SK-N-DZ (cell line): ENCODE measurements at regions not wholly inside any gene's neighbourhood (a gene's known extent, or its start where the extent isn't known, plus 50 kb on each side); places are given as distances from the start of the nearest gene placed in this dataset.

ENCODE experiments used
- DNase-seq: peaks from one replicate; pipeline ENCODE4 v3.0.0-alpha.2; 2015; ENCODE audit warnings: low spot score

- DNase-seq, result no peak
These were observed 234.7 kb upstream of the E2F7 start for GRCh38 chr12:77299910-77300669.

- no peak for DNase-seq
These were observed 233.6 kb upstream of the E2F7 start for GRCh38 chr12:77299001-77299400.

- DNase-seq, result no peak
These were observed 228.6 kb upstream of the E2F7 start for GRCh38 chr12:77294016-77294415.

- DNase-seq, result no peak
These were observed 209.6 kb upstream of the E2F7 start for GRCh38 chr12:77274926-77275325.

- no peak for DNase-seq
These were observed 208.5 kb upstream of the E2F7 start for GRCh38 chr12:77273898-77274297.

GRCh38 chr12:77256956-77257355, 191.6 kb upstream of the E2F7 start:
- no peak for DNase-seq

- no peak for DNase-seq
These were observed 188.0 kb upstream of the E2F7 start for GRCh38 chr12:77253321-77253720.

GRCh38 chr12:77251799-77252198, 186.4 kb upstream of the E2F7 start:
- no peak for DNase-seq

GRCh38 chr12:77249892-77250291, 184.5 kb upstream of the E2F7 start:
- DNase-seq, result no peak

- no peak for DNase-seq
These were observed 182.7 kb upstream of the E2F7 start for GRCh38 chr12:77248036-77248435.

GRCh38 chr12:77247542-77247941, 182.2 kb upstream of the E2F7 start:
- DNase-seq, result no peak

- DNase-seq, result no peak
These were observed 178.0 kb upstream of the E2F7 start for GRCh38 chr12:77243345-77243744.

- DNase-seq, result no peak
These were observed 174.2 kb upstream of the E2F7 start for GRCh38 chr12:77239617-77240016.

GRCh38 chr12:77238335-77238734, 173.0 kb upstream of the E2F7 start:
- no peak for DNase-seq

GRCh38 chr12:77237896-77238295, 172.5 kb upstream of the E2F7 start:
- no peak for DNase-seq

- no peak for DNase-seq
These were observed 170.7 kb upstream of the E2F7 start for GRCh38 chr12:77236066-77236465.

GRCh38 chr12:77232045-77232444, 166.7 kb upstream of the E2F7 start:
- no peak for DNase-seq

GRCh38 chr12:77231501-77231918, 166.1 kb upstream of the E2F7 start:
- no peak for DNase-seq

GRCh38 chr12:77229640-77230442, 164.5 kb upstream of the E2F7 start:
- DNase-seq, result no peak

GRCh38 chr12:77228376-77228775, 163.0 kb upstream of the E2F7 start:
- no peak for DNase-seq

- DNase-seq, result no peak
These were observed 161.0 kb upstream of the E2F7 start for GRCh38 chr12:77226368-77226767.

- DNase-seq, result no peak
These were observed 160.0 kb upstream of the E2F7 start for GRCh38 chr12:77225373-77225772.

- DNase-seq, result no peak
These were observed 159.0 kb upstream of the E2F7 start for GRCh38 chr12:77224346-77224745.
